Motor neuron (in vitro differentiated cells): ENCODE measurements at regions not wholly inside any gene's neighbourhood (a gene's known extent, or its start where the extent isn't known, plus 50 kb on each side); places are given as distances from the start of the nearest gene placed in this dataset.
A peak's percentile ranks its signal among the peaks of the same experiment; 100 is the strongest.

ENCODE experiments used
- ATAC-seq, 8 experiments: fragments of 200-7000 bp; cut with Tn5 transposase; replicated peaks in 6 of 8; 2 replicates each; pipeline ENCODE4 v1.8.0; 2021; ENCODE audit warnings: mild to moderate bottlenecking in 8 of 8, moderate library complexity in 8 of 8
- H3K27ac ChIP-seq, 2 donors: fragments of 250-450 bp; sonication (Bioruptor Pico); 2 replicates each; pipeline ENCODE4 v1.9.0; 2021; ENCODE audit warnings: antibody characterized with exemption in 2 of 2, mild to moderate bottlenecking in 2 of 2, moderate library complexity in 1 of 2
- H3K4me1 ChIP-seq, 2 donors: fragments of 250-450 bp; sonication (Bioruptor Pico); replicated peaks in 1 of 2; 2 replicates each; pipeline ENCODE4 v1.6.1; 2021; ENCODE audit warnings: antibody characterized with exemption in 2 of 2, mild to moderate bottlenecking in 2 of 2, moderate library complexity in 1 of 2
- H3K4me3 ChIP-seq, 5 donors: fragments of 250-450 bp; sonication (Bioruptor Pico); 2 replicates each; pipeline ENCODE4 v1.9.0; 2021; ENCODE audit warnings: antibody characterized with exemption in 5 of 5, mild to moderate bottlenecking in 5 of 5, moderate library complexity in 4 of 5
- WGBS, 10 experiments: fragments of 450-650 bp; shearing (Covaris generic); methylation state at CpG; one replicate each; pipeline ENCODE4 v1.0.0; 2022; 5-methylcytosine and 5-hydroxymethylcytosine counted together
- in situ Hi-C, 9 experiments: fragments of 400-800 bp; cut with MboI; loops; one replicate each; pipeline ENCODE4 v1.15.0; 2021; ENCODE audit warnings: low sequenced_read_pairs in 9 of 9, low pct_unique_long_range_greater_than_20kb in 2 of 9; ENCODE audit not compliant: unreplicated experiment in 9 of 9

- in situ Hi-C loops, result loop anchor here in 3 of 9 experiments (25.0 kb wide), 4 partner anchors 157 to 1057 kb away; partner anchors contain the start of genes CCR2 (in 1 of the 3), CCR5 (in 1 of the 3), CLEC3B (in 1 of the 3) and CXCR6 (in 1 of the 3)
These were observed 66.7 kb upstream of the XCR1 start for GRCh38 chr3:46093966-46094365.

DNA sequence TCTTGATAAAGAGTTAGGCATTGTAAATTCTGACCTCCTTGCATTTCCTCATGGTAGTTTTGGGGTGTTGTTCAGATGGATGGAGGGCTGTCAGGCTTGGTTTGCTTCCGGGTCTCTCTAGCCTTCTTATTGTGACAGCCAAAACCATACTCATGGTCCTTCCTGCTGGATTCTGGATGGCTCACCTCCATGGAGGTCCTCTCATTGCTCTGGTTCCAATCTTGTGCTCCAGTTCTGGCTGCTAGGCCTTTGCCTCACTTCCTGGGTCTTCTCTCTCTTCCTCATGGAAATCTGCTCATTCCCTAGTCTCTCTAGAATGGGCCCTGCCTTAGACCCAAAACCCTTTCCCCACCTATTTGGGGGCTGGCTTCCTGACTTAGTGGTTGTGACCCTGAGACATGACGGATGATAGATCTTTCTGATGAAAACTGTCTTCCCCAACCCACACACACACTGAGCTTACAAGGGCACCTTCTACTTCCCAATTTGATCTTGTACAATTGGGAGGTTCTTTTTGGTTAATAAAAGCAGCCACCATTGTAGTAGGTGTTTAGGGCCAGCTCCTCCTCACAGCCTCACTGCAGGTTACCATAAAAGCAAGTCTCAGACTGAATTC, 66.2 kb upstream of the XCR1 start:
- no peak overlapping the region for H3K27ac ChIP-seq
- in situ Hi-C loops, result loop anchor here in 3 of 9 experiments (25.0 kb wide), 4 partner anchors 156 to 1056 kb away; partner anchors contain the start of genes CCR2 (in 1 of the 3), CCR5 (in 1 of the 3), CLEC3B (in 1 of the 3) and CXCR6 (in 1 of the 3)
- WGBS, 10 experiments, result 73 to 100% (median 85%) methylated on average over 1 to 2 of the region's 2 CpGs; no CpG with 5 or more reads in 2 of the 10 experiments
- H3K4me3 ChIP-seq, result no peak overlapping the region
- H3K4me1 ChIP-seq, result no peaks in the 10 kb centered on the region
- ATAC-seq, result no peak

More at GRCh38 chr3:46093966-46094365, 66.7 kb upstream of the XCR1 start:
- Histone ChIP-seq H3K4me3 (no peak overlapping the region), H3K27ac (no peak overlapping the region), H3K4me1 (no peaks in the 10 kb centered on the region)
- ATAC-seq, result no peak
- 0 to 74% (median 51%) methylated on average over 1 to 4 of the region's 4 CpGs; no CpG with 5 or more reads in 3 of the 10 experiments for WGBS, 10 experiments

DNA sequence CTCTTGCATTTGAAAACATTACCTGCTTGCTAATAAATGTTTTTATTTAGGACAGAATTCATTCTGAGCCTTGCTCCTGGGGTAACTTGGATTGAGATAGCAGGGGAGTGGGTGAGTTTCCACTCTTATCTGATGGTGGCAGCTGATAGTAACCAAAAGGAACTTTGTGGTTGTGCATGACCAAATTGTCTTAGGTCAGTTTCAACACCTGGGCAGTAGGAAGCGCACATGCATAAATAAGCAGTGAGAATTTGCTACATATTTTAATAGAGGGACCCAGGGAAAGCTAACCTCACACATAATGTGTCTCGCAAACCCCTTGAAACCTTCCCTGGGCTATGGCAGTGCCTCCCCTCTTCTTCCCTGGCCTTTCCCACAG, 65.4 kb upstream of the XCR1 start:
- H3K4me1 ChIP-seq, result no peaks in the 10 kb centered on the region
- H3K27ac ChIP-seq, result no peak overlapping the region
- 44 to 92% (median 83%) methylated on average over 1 to 2 of the region's 2 CpGs; no CpG with 5 or more reads in 4 of the 10 experiments for WGBS, 10 experiments
- in situ Hi-C loops, result loop anchor here in 3 of 9 experiments (25.0 kb wide), 4 partner anchors 155 to 1055 kb away; partner anchors contain the start of genes CCR2 (in 1 of the 3), CCR5 (in 1 of the 3), CLEC3B (in 1 of the 3) and CXCR6 (in 1 of the 3)
- ATAC-seq, result no peak
- no peak overlapping the region for H3K4me3 ChIP-seq

- Histone ChIP-seq H3K4me3 (no peak overlapping the region), H3K4me1 (no peaks in the 10 kb centered on the region), H3K27ac (no peak overlapping the region)
- ATAC-seq, result no peak
- in situ Hi-C loops, result loop anchor here in 3 of 9 experiments (25.0 kb wide), 4 partner anchors 155 to 1055 kb away; partner anchors contain the start of genes CCR2 (in 1 of the 3), CCR5 (in 1 of the 3), CLEC3B (in 1 of the 3) and CXCR6 (in 1 of the 3)
- 0 to 60% (median 49%) methylated on average over 1 to 3 of the region's 4 CpGs; no CpG with 5 or more reads in 4 of the 10 experiments for WGBS, 10 experiments
These were observed 64.7 kb upstream of the XCR1 start for GRCh38 chr3:46091741-46092701.

DNA sequence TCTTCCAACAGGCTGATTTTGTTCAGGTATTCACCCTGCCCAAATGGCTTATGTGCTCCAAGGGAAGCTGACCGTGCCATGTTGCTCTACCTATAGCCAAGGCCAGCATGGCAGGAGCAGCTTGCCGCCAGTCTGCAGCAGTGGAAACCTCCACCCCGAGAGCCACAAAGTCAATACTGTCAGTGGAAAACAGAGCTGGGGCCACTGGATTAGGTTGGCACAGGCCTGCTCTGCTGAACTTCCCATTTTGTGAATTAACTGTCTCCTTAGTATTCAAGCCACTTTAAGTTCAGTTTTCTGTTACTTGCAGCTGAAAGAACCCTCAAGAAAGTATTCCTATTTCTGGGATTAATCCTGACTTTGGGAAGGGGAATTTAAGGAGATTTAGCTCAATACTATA, 63.8 kb upstream of the XCR1 start:
- Histone ChIP-seq H3K4me3 (no peak overlapping the region), H3K4me1 (no peaks in the 10 kb centered on the region), H3K27ac (no peak overlapping the region)
- in situ Hi-C loops, result loop anchor here in 3 of 9 experiments (25.0 kb wide), 4 partner anchors 154 to 1054 kb away; partner anchors contain the start of genes CCR2 (in 1 of the 3), CCR5 (in 1 of the 3), CLEC3B (in 1 of the 3) and CXCR6 (in 1 of the 3)
- ATAC-seq, result no peak
- 80 to 100% (median 100%) methylated on average over 1 to 2 of the region's 3 CpGs; no CpG with 5 or more reads in 7 of the 10 experiments for WGBS, 10 experiments

DNA sequence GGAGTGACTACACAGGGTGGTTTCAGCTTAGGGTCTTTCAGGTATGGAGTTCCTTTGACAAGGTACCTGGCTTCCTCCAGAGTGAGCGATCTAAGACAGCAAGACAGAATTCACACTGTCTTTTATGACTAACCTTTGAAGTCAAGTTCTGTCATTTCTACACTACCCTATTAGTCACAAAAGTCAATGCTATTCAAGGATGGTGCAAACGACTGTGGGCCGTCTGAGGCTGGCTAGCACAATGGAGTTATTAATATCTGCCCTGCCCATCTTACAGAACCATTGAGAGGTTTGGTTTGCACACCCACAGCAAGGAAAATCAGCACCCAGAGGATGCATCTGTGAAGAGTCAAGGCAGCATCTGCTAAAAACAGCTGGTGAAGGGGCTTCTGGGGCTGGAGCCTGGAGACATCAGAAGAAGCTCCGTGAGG, 62.9 kb upstream of the XCR1 start:
- H3K4me1 ChIP-seq, result no peaks in the 10 kb centered on the region
- no peak for ATAC-seq
- no peak overlapping the region for H3K4me3 ChIP-seq
- 43 to 100% (median 60%) methylated on average over 1 to 4 of the region's 4 CpGs; no CpG with 5 or more reads in 3 of the 10 experiments for WGBS, 10 experiments
- in situ Hi-C loops, result loop anchor here in 3 of 9 experiments (25.0 kb wide), 4 partner anchors 153 to 1053 kb away; partner anchors contain the start of genes CCR2 (in 1 of the 3), CCR5 (in 1 of the 3), CLEC3B (in 1 of the 3) and CXCR6 (in 1 of the 3)
- H3K27ac ChIP-seq, result no peak overlapping the region

DNA sequence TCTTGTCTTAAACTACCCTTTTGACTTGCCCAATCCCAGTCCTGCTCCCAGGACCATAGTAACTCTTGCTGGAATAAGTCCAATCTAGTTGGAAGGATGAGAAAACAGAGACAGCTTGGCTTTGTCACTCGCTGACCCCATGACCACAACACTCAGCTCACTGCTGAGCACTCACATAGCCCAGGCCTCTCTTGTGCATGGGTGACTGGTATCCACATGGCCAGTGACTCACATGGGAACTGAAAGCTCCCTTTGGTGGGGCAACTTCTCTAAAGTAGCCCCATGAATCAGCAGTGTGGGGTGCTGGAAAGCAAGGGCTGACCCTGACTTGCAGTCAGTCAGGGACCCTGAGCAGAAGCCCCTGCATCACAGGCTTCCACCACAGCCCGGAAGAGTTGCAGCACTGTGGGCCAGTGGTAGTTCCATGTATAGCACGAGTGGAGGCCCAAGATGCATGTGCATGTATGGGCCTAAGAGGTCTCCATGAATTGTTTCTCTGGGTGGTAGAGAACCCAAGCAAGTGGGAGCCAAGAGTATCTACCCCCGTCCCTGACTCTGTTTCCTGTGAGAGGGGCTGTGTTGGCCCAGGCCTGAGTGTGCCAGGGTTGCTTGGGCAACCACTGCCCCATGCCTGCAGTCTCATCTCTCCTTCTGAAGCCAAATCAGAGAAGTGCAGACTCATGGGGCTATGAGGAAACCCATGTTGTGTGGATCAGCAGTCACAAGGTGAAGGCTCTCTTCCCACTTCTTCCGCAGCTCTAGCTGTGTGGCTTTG, 62.1 kb upstream of the XCR1 start:
- in situ Hi-C loops, result loop anchor here in 3 of 9 experiments (25.0 kb wide), 4 partner anchors 152 to 1052 kb away; partner anchors contain the start of genes CCR2 (in 1 of the 3), CCR5 (in 1 of the 3), CLEC3B (in 1 of the 3) and CXCR6 (in 1 of the 3)
- peak in 2 of 8 experiments; percentile 52 to 74 for ATAC-seq

GRCh38 chr3:46087871-46088270, 60.6 kb upstream of the XCR1 start:
- ATAC-seq, result peak in 1 of 8 experiments; percentile 23
- WGBS, 10 experiments, result 35 to 100% (median 70%) methylated on average over 2 to 3 of the region's 3 CpGs
- no peak overlapping the region for H3K27ac ChIP-seq
- in situ Hi-C loops, result loop anchor here in 3 of 9 experiments (25.0 kb wide), 4 partner anchors 151 to 1051 kb away; partner anchors contain the start of genes CCR2 (in 1 of the 3), CCR5 (in 1 of the 3), CLEC3B (in 1 of the 3) and CXCR6 (in 1 of the 3)
- H3K4me1 ChIP-seq, result no peaks in the 10 kb centered on the region
- H3K4me3 ChIP-seq, result no peak overlapping the region

More for the DNA sequence above, 62.1 kb upstream of the XCR1 start:
- H3K4me1 ChIP-seq, result no peaks in the 10 kb centered on the region
- no peak overlapping the region for H3K27ac ChIP-seq
- 57 to 100% (median 79%) methylated on average over 1 to 3 of the region's 5 CpGs; no CpG with 5 or more reads in 6 of the 10 experiments for WGBS, 10 experiments
- no peak overlapping the region for H3K4me3 ChIP-seq

DNA sequence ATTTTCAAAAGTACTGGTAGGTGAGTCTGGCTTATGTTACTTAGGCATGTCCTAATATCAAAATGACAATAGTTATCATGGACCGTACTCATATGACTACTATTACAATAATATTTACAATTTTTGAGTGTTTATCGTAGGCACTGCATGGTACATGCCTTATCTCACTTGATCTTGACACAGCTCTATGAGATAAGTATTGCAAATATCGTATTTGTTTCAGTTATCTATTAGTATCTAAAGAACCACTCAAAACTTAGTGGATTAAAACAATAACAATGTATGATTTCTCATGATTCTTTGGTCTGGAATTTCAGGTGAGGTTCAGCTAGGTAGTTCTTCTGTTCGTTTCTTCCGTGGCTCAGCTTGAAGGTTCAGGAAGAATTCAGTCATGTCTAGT, 59.7 kb upstream of the XCR1 start:
- Histone ChIP-seq H3K4me3 (no peak overlapping the region), H3K4me1 (no peaks in the 10 kb centered on the region), H3K27ac (no peak overlapping the region)
- in situ Hi-C loops, result loop anchor here in 3 of 9 experiments (25.0 kb wide), 4 partner anchors 150 to 1050 kb away; partner anchors contain the start of genes CCR2 (in 1 of the 3), CCR5 (in 1 of the 3), CLEC3B (in 1 of the 3) and CXCR6 (in 1 of the 3)
- no peak for ATAC-seq
- 74 to 100% (median 91%) methylated on average over 2 to 5 of the region's 5 CpGs; no CpG with 5 or more reads in 1 of the 10 experiments for WGBS, 10 experiments

DNA sequence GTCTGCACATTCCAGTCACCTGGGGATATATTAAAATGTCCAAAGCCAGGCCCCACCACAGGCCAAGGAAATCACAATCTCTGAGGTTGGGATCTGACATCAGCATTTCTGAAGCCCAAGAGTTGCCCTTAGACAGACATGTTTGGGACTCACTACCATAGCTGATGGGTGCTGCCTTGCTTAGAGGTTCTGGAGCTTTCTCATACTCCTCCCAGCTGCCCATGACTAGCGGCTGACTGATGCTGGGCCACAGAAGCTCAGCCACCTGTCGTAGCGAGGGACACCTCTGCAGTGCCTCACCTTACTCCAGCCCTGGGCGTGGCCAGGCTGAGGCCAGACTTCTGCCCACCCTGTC, 58.8 kb upstream of the XCR1 start:
- ATAC-seq, result peak in 2 of 8 experiments; percentile 11 to 19
- 71 to 88% (median 79%) methylated on average over 3 to 4 of the region's 4 CpGs; no CpG with 5 or more reads in 4 of the 10 experiments for WGBS, 10 experiments
- Histone ChIP-seq H3K27ac (no peak overlapping the region), H3K4me3 (no peak overlapping the region), H3K4me1 (no peaks in the 10 kb centered on the region)
- in situ Hi-C loops, result loop anchor here in 3 of 9 experiments (25.0 kb wide), 4 partner anchors 149 to 1049 kb away; partner anchors contain the start of genes CCR2 (in 1 of the 3), CCR5 (in 1 of the 3), CLEC3B (in 1 of the 3) and CXCR6 (in 1 of the 3)

GRCh38 chr3:46085421-46086082, 58.3 kb upstream of the XCR1 start:
- in situ Hi-C loops, result loop anchor here in 3 of 9 experiments (25.0 kb wide), 4 partner anchors 148 to 1048 kb away; partner anchors contain the start of genes CCR2 (in 1 of the 3), CCR5 (in 1 of the 3), CLEC3B (in 1 of the 3) and CXCR6 (in 1 of the 3)
- 0 to 88% (median 85%) methylated on average over 1 to 3 of the region's 3 CpGs; no CpG with 5 or more reads in 3 of the 10 experiments for WGBS, 10 experiments
- peak in 2 of 8 experiments; percentile 87 to 91 for ATAC-seq
- Histone ChIP-seq H3K4me1 (no peaks in the 10 kb centered on the region), H3K4me3 (no peak overlapping the region), H3K27ac (no peak overlapping the region)
